Endothelial cell of umbilical vein (primary cell): ENCODE measurements at regions not wholly inside any gene's neighbourhood (a gene's known extent, or its start where the extent isn't known, plus 50 kb on each side); places are given as distances from the start of the nearest gene placed in this dataset.

ENCODE experiments used
- BruUV-seq: library from RNA; stranded (reverse); fragments of 400-500 nt; replicated peaks from 2 replicates; lab custom pipeline; 2021; lab: Mats Ljungman, UMichigan
- CTCF ChIA-PET: fragments of 300-600, 350-600 bp; sonication (Branson Sonifier 250); formaldehyde crosslinking; loops from one replicate; lab custom pipeline; 2021; ENCODE audit warnings: antibody characterized with exemption, inconsistent platforms; lab: Charles Lee
- POLR2A ChIA-PET: fragments of 300-600, 350-600 bp; sonication (Branson Sonifier 250); formaldehyde crosslinking; loops from one replicate; lab custom pipeline; 2021; ENCODE audit warnings: antibody characterized with exemption, inconsistent platforms; lab: Charles Lee
- DNase-seq: peaks from one replicate; pipeline ENCODE4 v3.0.0-alpha.2; 2011; ENCODE audit warnings: low read depth, low spot score
- FAIRE-seq: peaks from 2 replicates; lab custom pipeline; 2011; peaks lifted over from hg19 to GRCh38; lab: Jason Lieb, UNC
- H2AFZ ChIP-seq: 2 replicates; pipeline ENCODE4 v1.6.0; 2012; ENCODE audit warnings: low read depth, low read length, control low read depth, inconsistent platforms
- H3K27ac ChIP-seq: 2 replicates; pipeline ENCODE4 v1.5.1; 2011; ENCODE audit warnings: low read depth, mild to moderate bottlenecking, control low read depth, low read length, moderate library complexity; ENCODE audit not compliant: insufficient read depth
- H3K27me3 ChIP-seq, 2 experiments: 2 replicates each; pipeline versions ENCODE4 v1.6.0 to v1.6.1; 2011; ENCODE audit warnings: low read length in 2 of 2, mixed read lengths in 1 of 2; ENCODE audit not compliant: control insufficient read depth in 2 of 2, insufficient read depth in 2 of 2
- H3K36me3 ChIP-seq, 2 experiments: 2 replicates in 1 of 2; 3 replicates in 1 of 2; pipeline ENCODE4 v1.5.1; 2011; ENCODE audit warnings: low read length in 2 of 2, mild to moderate bottlenecking in 1 of 2, moderate library complexity in 1 of 2; ENCODE audit not compliant: control insufficient read depth in 2 of 2, insufficient read depth in 2 of 2; ENCODE audit errors: extremely low read depth in 1 of 2
- H3K4me1 ChIP-seq: 3 replicates; pipeline ENCODE4 v1.5.1; 2011; ENCODE audit warnings: mild to moderate bottlenecking, low read length; ENCODE audit not compliant: control insufficient read depth, insufficient read depth; ENCODE audit errors: extremely low read depth
- H3K4me2 ChIP-seq: 2 replicates; pipeline ENCODE4 v1.6.1; 2011; ENCODE audit warnings: low read length, control low read depth, mixed read lengths; ENCODE audit not compliant: insufficient read depth
- H3K4me3 ChIP-seq, 3 experiments: fragments of 200-600 bp in 1 of 3; sonication (generic), shearing (Covaris generic) in 1 of 3; replicated peaks in 1 of 3; 2 replicates each; pipeline ENCODE4 v1.5.1; 2011 to 2016; ENCODE audit warnings: control low read depth in 3 of 3, low read length in 3 of 3, mild to moderate bottlenecking in 2 of 3, inconsistent platforms in 1 of 3, low read depth in 1 of 3, moderate library complexity in 1 of 3; ENCODE audit not compliant: insufficient read depth in 1 of 3
- H3K79me2 ChIP-seq: 2 replicates; pipeline ENCODE4 v1.6.0; 2012; ENCODE audit warnings: low read length, inconsistent platforms; ENCODE audit not compliant: control insufficient read depth, insufficient read depth
- H3K9ac ChIP-seq: replicated peaks from 2 replicates; pipeline ENCODE3; 2011; ENCODE audit warnings: low read length, control low read depth; ENCODE audit not compliant: insufficient read depth; ENCODE audit errors: extremely low read depth
- H3K9me1 ChIP-seq: replicated peaks from 3 replicates; pipeline ENCODE4 v1.6.0; 2011; ENCODE audit warnings: mild to moderate bottlenecking, low read length; ENCODE audit not compliant: control insufficient read depth, insufficient read depth; ENCODE audit errors: extremely low read depth
- H3K9me3 ChIP-seq: replicated peaks from 2 replicates; pipeline ENCODE4 v1.5.1; 2012; ENCODE audit warnings: low read length, inconsistent platforms; ENCODE audit not compliant: control insufficient read depth, insufficient read depth
- H4K20me1 ChIP-seq: replicated peaks from 2 replicates; pipeline ENCODE3; 2011; ENCODE audit warnings: mild to moderate bottlenecking, low read length; ENCODE audit not compliant: control insufficient read depth, insufficient read depth; ENCODE audit errors: extremely low read depth
- CTCF ChIP-seq, 2 donors: IDR thresholded peaks; 1 replicate in 1 of 2; 2 replicates in 1 of 2; pipeline ENCODE4 v1.5.1; 2011; ENCODE audit warnings: low read length in 2 of 2, mild to moderate bottlenecking in 2 of 2, moderate library complexity in 2 of 2, control low read depth in 1 of 2, inconsistent platforms in 1 of 2, low read depth in 1 of 2; ENCODE audit not compliant: insufficient read depth in 1 of 2; ENCODE audit errors: extremely low read depth in 1 of 2
- EZH2 ChIP-seq: IDR thresholded peaks from 2 replicates; pipeline ENCODE4 v1.6.1; 2012; ENCODE audit warnings: borderline replicate concordance, low read depth, mild to moderate bottlenecking, moderate library complexity, low read length, inconsistent platforms; ENCODE audit not compliant: severe bottlenecking
- FOS ChIP-seq: IDR thresholded peaks from 2 replicates; pipeline ENCODE4 v1.6.1; 2011; ENCODE audit warnings: mild to moderate bottlenecking, low read length, moderate library complexity, borderline replicate concordance; ENCODE audit not compliant: insufficient read depth
- GATA2 ChIP-seq: IDR thresholded peaks from 2 replicates; pipeline ENCODE4 v1.7.0; 2011; ENCODE audit warnings: low read depth, mild to moderate bottlenecking, moderate library complexity, mixed read lengths, low read length; ENCODE audit not compliant: insufficient read length, insufficient read depth
- JUN ChIP-seq: IDR thresholded peaks from 2 replicates; pipeline ENCODE4 v1.6.1; 2011; ENCODE audit warnings: borderline replicate concordance, low read depth; ENCODE audit not compliant: insufficient read length, insufficient read depth
- MAX ChIP-seq: IDR thresholded peaks from 2 replicates; pipeline ENCODE4 v1.6.1; 2011; ENCODE audit not compliant: insufficient read depth, insufficient read length
- MYC ChIP-seq: IDR thresholded peaks from one replicate; pipeline ENCODE4 v1.6.1; 2011; ENCODE audit warnings: mild to moderate bottlenecking, low read depth, low read length
- POLR2A ChIP-seq: IDR thresholded peaks from 2 replicates; pipeline ENCODE4 v1.6.1; 2012; ENCODE audit warnings: low read depth, mild to moderate bottlenecking, control low read depth, low read length
- POLR2AphosphoS5 ChIP-seq: IDR thresholded peaks from 2 replicates; pipeline ENCODE4 v1.6.1; 2012; ENCODE audit warnings: low read depth, mild to moderate bottlenecking, control low read depth, low read length, moderate library complexity; ENCODE audit not compliant: insufficient read depth
- dilution Hi-C: fragments of 300-500 bp; cut with MboI; formaldehyde crosslinking; loops from one replicate; pipeline ENCODE4 v1.15.0; 2019; ENCODE audit warnings: low sequenced_read_pairs; ENCODE audit not compliant: extremely low pct_ligation_motif_present
- intact Hi-C: fragments of 100-400 bp; cut with micrococcal nuclease; formaldehyde crosslinking; loops from one replicate; pipeline ENCODE4 v1.10.0; 2022

GRCh38 chr6:164102693-164103092 is 688.2 kb downstream of the QKI start:
- Histone ChIP-seq H3K9ac (no peak overlapping the region), H3K27ac (no peak overlapping the region), H3K9me1 (no peaks in the 10 kb centered on the region), H3K79me2 (no peaks in the 10 kb centered on the region), H3K4me3 (no peak overlapping the region), H4K20me1 (no peaks in the 10 kb centered on the region), H2AFZ (no peak overlapping the region), H3K4me2 (no peak overlapping the region), H3K27me3 (no peaks in the 10 kb centered on the region), H3K4me1 (peaks cover 15% of the 10 kb centered on the region), H3K9me3 (no peaks in the 10 kb centered on the region), H3K36me3 (no peaks in the 10 kb centered on the region)
- no TSS peak for BruUV-seq
- intact Hi-C loops (no loop called here), dilution Hi-C loops (no loop called here)
- DNase-seq = no peak
- CTCF ChIA-PET = no interaction called here
- FAIRE-seq = no peak
- POLR2A ChIA-PET = no interaction called here
- TF ChIP-seq GATA2 (no peak), MYC (no peak), JUN (no peak), CTCF (IDR thresholded peaks at IDR 0.05; ENCODE audit: extremely low read depth in 1 of 2, insufficient read depth in 1 of 2, low read depth in 1 of 2, low read length in 2 of 2) (no peak), POLR2AphosphoS5 (no peak), MAX (no peak), FOS (no peak), EZH2 (no peak), POLR2A (no peak)
